Mucosa of stomach (tissue), 1 donor: ENCODE measurements at regions not wholly inside any gene's neighbourhood (a gene's known extent, or its start where the extent isn't known, plus 50 kb on each side); places are given as distances from the start of the nearest gene placed in this dataset.
A peak's percentile ranks its signal among the peaks of the same experiment; 100 is the strongest.
"Not testable (repeated sequence)": the region's sequence is repeated elsewhere in the genome, so short reads cannot be mapped to it uniquely, and the experiment has no call there.

Experiments
- H3K27me3 ChIP-seq: one replicate; pipeline ENCODE4 v1.7.0; 2013; ENCODE audit warnings: mild to moderate bottlenecking, low read length; ENCODE audit not compliant: control insufficient read depth, insufficient read depth
- H3K36me3 ChIP-seq: one replicate; pipeline ENCODE4 v1.7.0; 2013; ENCODE audit warnings: low read length; ENCODE audit not compliant: control insufficient read depth, insufficient read depth
- H3K4me1 ChIP-seq: one replicate; pipeline ENCODE4 v1.7.0; 2013; ENCODE audit warnings: mild to moderate bottlenecking, low read length; ENCODE audit not compliant: control insufficient read depth, insufficient read depth
- H3K4me3 ChIP-seq: one replicate; pipeline ENCODE4 v1.7.0; 2013; ENCODE audit warnings: low read length
- H3K9ac ChIP-seq: one replicate; pipeline ENCODE4 v1.7.0; 2013; ENCODE audit warnings: mild to moderate bottlenecking, low read length, moderate library complexity
- H3K9me3 ChIP-seq: one replicate; pipeline ENCODE4 v1.7.0; 2013; ENCODE audit warnings: mild to moderate bottlenecking, low read length, moderate library complexity; ENCODE audit not compliant: control insufficient read depth
- donor health status: Pancreatic carcinoma.

GRCh38 chr4:118574251-118574913 lies 110.8 kb upstream of the METTL14 start:
- H3K27me3 ChIP-seq, H3K9ac ChIP-seq, H3K4me1 ChIP-seq, H3K9me3 ChIP-seq, H3K4me3 ChIP-seq, H3K36me3 ChIP-seq: not testable (repeated sequence)

GRCh38 chr4:118575057-118575456 lies 110.1 kb upstream of the METTL14 start:
- H3K36me3 ChIP-seq, H3K27me3 ChIP-seq, H3K9me3 ChIP-seq, H3K9ac ChIP-seq, H3K4me3 ChIP-seq, H3K4me1 ChIP-seq: not testable (repeated sequence)

GRCh38 chr4:118575726-118576125 lies 109.5 kb upstream of the METTL14 start:
- not testable (repeated sequence) for H3K9ac ChIP-seq, H3K4me1 ChIP-seq, H3K27me3 ChIP-seq, H3K4me3 ChIP-seq, H3K9me3 ChIP-seq, H3K36me3 ChIP-seq

GRCh38 chr4:118576709-118577219 lies 108.4 kb upstream of the METTL14 start:
- not testable (repeated sequence) for H3K27me3 ChIP-seq, H3K9me3 ChIP-seq, H3K36me3 ChIP-seq, H3K4me3 ChIP-seq, H3K9ac ChIP-seq, H3K4me1 ChIP-seq

GRCh38 chr4:118585015-118585414 lies 100.2 kb upstream of the METTL14 start:
- no peak overlapping the region for H3K9ac ChIP-seq
- peaks cover 12% of the 10 kb centered on the region for H3K4me1 ChIP-seq
- H3K4me3 ChIP-seq = no peak overlapping the region
- no peaks in the 10 kb centered on the region for H3K27me3 ChIP-seq
- no peaks in the 10 kb centered on the region for H3K9me3 ChIP-seq
- H3K36me3 ChIP-seq = no peaks in the 10 kb centered on the region

GRCh38 chr4:118586357-118586790 lies 98.8 kb upstream of the METTL14 start:
- H3K4me1 ChIP-seq = peaks cover 18% of the 10 kb centered on the region
- H3K4me3 ChIP-seq = no peak overlapping the region
- H3K9me3 ChIP-seq = no peaks in the 10 kb centered on the region
- no peak overlapping the region for H3K9ac ChIP-seq
- no peaks in the 10 kb centered on the region for H3K27me3 ChIP-seq
- H3K36me3 ChIP-seq = no peaks in the 10 kb centered on the region

DNA sequence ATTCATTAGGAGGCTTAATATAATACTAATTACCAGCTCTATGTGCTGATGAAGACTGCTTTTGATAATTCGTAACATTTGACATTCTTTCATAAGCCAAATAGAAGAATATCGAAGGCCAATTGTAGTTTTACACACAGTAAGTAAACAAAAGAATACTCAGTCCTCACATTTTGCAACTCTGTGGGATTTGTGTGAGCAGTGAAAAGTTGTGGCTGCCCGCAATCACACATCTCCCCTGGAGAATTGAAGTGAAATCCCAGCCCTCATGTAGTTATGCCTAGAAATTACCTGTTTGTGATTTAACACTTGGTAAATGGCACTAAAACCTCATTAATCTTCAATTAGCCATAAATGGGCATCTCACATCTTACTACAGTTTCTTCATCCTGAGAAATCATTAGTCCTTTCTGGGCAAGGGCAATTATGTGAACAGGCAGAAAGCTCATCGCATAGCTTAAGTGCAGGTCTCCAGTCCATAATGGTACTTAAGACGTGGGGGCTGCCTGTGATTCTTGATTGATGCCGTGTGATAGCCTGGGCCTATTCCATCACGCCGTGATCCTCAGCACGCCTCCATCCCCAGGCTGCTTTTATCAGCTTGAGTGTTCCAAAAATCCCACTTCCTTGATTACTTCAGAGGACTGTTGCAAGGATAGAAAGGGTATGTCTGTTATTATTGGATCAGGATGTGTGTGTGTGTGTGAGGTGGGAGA lies 97.9 kb upstream of the METTL14 start:
- Histone ChIP-seq H3K27me3 (no peaks in the 10 kb centered on the region), H3K9ac (no peak overlapping the region), H3K36me3 (no peaks in the 10 kb centered on the region), H3K4me1 (peaks cover 18% of the 10 kb centered on the region), H3K4me3 (no peak overlapping the region), H3K9me3 (no peaks in the 10 kb centered on the region)

GRCh38 chr4:118587946-118588345 lies 97.2 kb upstream of the METTL14 start:
- H3K9me3 ChIP-seq = no peaks in the 10 kb centered on the region
- peaks cover 18% of the 10 kb centered on the region for H3K4me1 ChIP-seq
- H3K36me3 ChIP-seq = no peaks in the 10 kb centered on the region
- no peaks in the 10 kb centered on the region for H3K27me3 ChIP-seq
- H3K4me3 ChIP-seq = no peak overlapping the region
- no peak overlapping the region for H3K9ac ChIP-seq

- Histone ChIP-seq H3K4me1 (peaks cover 18% of the 10 kb centered on the region), H3K27me3 (no peaks in the 10 kb centered on the region)
Measured at GRCh38 chr4:118589471-118590055, 95.6 kb upstream of the METTL14 start.

DNA sequence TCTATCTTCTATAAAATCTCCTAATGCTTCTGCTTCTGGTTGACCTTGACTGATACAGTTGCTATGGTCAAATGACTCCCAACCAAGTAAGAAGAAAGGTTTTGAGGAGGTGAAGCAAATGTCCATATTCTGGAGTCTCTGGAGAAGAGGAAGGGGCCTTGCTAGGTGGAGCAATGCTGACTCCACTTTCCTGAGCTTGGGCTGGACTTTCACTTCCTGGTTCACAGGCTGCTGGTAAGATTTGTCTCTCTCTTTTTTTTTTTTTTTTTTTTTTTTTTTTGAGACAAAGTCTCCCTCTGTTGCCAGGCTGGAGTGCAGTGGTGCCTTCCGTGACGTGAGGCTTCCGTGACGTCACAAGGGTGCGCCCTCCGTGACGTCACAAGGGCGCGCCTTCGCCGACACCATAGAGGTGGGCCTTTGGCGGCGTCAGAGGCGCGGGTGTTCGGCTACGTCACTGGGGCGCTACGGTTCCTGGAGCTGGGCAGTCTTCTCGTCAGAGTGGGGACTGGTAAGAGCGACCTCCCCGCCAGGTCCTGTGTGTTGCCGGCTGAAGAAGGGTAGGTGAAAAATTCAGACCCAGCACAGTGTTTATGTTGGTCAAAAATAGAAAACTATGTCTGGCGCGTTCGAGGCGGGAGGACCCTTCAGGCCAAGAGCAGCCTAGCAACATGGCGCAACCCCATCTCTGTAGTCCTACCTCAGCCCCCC lies 93.7 kb upstream of the METTL14 start:
- not testable (repeated sequence) for H3K9me3 ChIP-seq, H3K36me3 ChIP-seq, H3K4me1 ChIP-seq, H3K27me3 ChIP-seq
- Histone ChIP-seq H3K9ac (peak overlapping the region; percentile 82), H3K4me3 (peak overlapping the region; percentile 60)

More at GRCh38 chr4:118589471-118590055, 95.6 kb upstream of the METTL14 start:
- no peak overlapping the region for H3K4me3 ChIP-seq
- H3K9ac ChIP-seq = no peak overlapping the region
- no peaks in the 10 kb centered on the region for H3K36me3 ChIP-seq
- no peaks in the 10 kb centered on the region for H3K9me3 ChIP-seq

DNA sequence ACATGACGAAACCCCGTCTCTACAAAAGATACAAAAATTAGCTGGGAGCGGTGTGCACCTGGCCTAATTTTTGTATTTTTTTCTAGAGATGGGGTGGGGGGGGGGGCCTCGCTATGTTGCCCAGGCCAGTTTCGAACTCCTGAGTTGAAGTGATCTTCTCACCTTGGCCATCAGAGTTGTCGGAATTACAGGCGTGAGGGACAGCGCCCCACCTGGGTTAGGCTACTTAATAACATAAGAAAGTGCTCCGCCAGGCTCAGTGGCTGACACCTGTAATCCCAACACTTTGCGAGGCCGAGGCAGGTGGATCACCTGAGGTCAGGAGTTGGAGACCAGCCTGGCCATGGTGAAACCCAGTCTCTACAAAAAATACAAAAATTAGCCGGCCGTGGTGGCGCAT lies 92.9 kb upstream of the METTL14 start:
- not testable (repeated sequence) for H3K9me3 ChIP-seq, H3K36me3 ChIP-seq, H3K27me3 ChIP-seq, H3K4me1 ChIP-seq
- peak overlapping the region; percentile 60 for H3K4me3 ChIP-seq
- peak overlapping the region; percentile 82 for H3K9ac ChIP-seq

DNA sequence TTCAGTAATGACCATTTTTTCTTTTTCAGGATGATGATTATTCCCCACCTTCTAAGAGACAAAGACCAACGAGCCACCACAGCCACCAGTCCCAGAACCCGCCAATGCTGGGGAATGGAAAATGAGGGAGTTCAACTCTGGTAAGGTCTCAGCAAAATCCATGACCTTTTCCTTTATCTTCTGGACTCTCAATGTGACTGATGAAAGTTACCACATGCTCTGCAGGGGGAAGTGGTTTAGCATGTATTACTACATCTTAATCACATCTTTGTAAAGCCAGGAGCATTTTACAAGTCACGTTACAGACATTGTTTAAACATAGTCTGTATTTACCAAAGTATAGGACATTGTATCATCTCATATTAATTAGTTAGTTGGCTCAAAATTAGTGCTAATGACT lies 89.3 kb upstream of the METTL14 start:
- not testable (repeated sequence) for H3K4me1 ChIP-seq, H3K9ac ChIP-seq, H3K4me3 ChIP-seq, H3K27me3 ChIP-seq, H3K9me3 ChIP-seq, H3K36me3 ChIP-seq
